Kidney capillary endothelial cell (primary cell): ENCODE measurements at regions not wholly inside any gene's neighbourhood (a gene's known extent, or its start where the extent isn't known, plus 50 kb on each side); places are given as distances from the start of the nearest gene placed in this dataset.
A peak's percentile ranks its signal among the peaks of the same experiment; 100 is the strongest.

Experiments
- DNase-seq: peaks from one replicate; pipeline ENCODE4 v3.0.0-alpha.2; 2018; ENCODE audit warnings: low spot score

GRCh38 chr11:44493930-44494329 lies 71.5 kb upstream of the CD82 start:
- DNase-seq, result no peak

DNA sequence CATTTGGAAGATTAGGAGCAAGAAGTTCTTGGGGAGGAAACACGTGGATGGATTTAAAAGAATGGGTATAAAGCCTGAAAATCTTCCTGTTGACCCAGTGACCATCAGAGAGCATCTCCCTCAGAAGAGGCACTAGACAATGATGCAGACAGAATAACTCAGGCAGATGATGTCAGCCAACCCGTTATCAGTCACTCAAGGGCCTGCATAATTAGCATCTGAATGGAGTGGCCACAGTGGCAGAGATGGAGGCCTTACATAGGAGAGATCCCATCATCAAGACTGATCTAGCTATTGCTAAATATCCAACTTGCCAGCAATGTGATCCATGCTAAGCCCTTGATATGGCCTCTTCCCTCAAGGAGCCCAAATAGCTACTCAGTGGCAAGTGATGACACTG lies 70.7 kb upstream of the CD82 start:
- DNase-seq, result no peak

DNA sequence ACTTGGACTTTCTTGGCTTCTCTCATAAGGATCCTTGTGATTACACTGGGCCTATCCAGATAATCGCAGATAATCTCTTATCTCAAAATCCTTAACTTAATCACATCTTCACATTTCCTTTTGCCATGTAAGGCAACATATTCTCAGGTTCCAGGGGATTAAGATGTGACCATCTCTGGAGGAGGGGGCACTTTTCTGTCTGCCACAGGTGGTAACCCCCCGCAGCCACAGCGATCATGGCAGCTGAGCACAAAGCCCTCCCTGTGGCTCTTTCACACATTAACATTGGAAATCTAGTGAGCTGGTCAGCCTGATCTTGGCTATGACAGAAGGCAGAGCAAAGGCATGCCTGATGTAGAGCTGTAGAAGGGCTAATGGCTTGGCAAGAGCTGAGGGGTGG lies 69.1 kb upstream of the CD82 start:
- no peak for DNase-seq

DNA sequence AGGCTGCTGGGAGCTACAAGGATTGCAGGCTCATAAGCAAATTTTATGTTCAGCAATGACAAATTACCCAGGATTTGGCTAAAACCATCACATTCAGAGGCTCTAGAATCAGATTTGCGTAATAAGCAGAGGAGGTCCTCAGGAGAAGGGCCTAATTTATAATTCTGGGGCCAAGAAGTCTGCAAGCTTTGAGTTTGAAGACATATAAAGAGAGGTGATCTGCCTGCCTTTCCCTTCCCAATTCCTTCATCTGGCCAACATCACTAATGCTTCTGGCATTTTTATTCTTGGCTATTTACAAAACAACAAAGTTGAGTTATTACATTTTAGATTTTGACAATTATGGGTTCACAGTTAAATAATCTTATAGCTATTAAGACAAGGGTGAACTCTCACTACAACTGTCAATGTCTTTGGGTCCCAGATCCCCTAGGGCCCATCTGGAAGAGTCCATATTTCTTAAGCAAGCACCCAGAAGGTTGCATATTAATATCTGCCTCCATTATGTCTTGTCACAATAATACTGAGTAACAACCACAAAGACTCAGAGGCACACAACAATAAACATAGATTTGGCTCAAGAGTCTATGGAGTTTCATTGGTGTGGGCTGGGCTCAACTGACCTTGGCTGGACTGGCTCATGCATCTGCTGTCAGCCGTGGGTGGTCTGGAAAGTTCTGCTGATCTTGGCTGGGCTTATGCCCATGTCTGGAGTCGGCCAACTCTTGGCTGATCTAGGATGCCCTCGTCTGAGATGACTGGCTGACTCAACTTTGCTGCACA lies 67.2 kb upstream of the CD82 start:
- no peak for DNase-seq

DNA sequence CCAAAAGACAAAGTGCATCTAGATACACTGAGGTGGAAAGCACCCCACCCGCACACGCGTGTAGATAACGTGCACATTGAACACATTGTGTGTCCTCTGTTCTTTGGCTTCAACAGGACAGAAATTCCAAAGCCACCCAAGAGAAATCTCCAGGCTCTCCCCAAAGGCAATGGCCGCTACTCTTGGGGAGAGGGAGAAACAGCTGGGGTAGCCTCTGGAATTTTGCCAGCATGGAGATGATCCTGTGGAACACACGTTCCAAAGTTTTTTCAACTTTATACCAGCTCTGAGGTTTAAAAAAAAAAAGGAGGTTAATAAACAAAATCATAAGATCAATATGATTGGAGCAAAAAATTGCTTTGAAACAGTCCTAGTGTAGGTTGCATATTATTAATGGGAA lies 63.0 kb upstream of the CD82 start:
- no peak for DNase-seq

- DNase-seq, result peak; percentile 6
These were observed 59.8 kb upstream of the CD82 start for GRCh38 chr11:44505581-44506054.

DNA sequence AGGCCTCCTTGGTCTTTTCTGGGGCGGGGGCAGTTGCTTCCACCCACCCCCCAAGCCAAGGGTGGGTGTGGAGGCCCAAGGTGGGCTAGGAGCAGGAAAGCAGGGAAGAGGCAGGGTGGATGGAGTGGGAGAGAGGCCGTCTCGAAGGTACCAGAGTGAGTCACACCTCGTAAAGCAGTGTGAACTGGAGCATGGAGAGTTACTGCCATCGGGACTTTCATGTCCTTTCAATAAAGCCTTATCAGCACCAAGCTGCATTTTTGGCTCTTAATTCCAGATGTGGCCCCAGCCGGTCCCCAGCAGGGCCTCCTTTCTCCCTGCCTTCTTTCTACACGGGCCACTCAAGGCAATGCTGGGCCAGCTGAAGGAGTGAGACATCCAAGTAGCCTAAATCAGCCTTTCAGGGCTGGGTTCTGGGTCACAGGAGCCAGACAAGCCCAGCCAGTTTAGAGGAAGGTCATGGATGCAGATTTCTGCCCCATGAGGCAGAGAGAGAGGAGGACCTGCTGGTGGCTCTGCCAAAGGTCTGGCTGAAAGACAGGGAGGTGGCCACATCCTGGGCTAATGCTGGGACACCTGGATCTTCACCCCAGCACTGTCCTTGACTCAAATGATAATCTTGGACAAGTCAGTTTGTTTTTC lies 59.0 kb upstream of the CD82 start:
- DNase-seq, result no peak

DNA sequence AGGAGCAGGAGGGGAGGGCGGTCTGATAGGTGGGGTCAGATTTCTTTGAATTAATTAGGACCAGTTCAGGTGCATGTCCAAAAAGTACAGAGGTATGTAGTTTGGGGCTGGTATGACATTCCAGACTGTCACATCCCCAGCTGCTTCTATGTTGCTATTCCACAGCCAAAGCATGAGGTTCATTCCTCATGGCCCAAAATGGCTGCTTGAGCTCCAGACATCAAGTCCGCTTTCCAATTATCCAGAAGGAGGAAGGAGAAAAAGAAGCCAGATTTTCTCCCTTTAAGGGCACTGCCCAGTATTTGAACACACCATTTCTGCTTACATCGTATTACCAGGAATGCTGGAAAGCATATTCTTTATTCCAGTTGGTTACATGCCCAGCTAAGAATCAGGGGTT lies 58.0 kb upstream of the CD82 start:
- DNase-seq, result no peak

GRCh38 chr11:44507896-44508445 lies 57.5 kb upstream of the CD82 start:
- DNase-seq, result no peak

GRCh38 chr11:44509296-44509695 lies 56.2 kb upstream of the CD82 start:
- DNase-seq, result no peak

- no peak for DNase-seq
These were observed 55.1 kb upstream of the CD82 start for GRCh38 chr11:44510372-44510771.

DNA sequence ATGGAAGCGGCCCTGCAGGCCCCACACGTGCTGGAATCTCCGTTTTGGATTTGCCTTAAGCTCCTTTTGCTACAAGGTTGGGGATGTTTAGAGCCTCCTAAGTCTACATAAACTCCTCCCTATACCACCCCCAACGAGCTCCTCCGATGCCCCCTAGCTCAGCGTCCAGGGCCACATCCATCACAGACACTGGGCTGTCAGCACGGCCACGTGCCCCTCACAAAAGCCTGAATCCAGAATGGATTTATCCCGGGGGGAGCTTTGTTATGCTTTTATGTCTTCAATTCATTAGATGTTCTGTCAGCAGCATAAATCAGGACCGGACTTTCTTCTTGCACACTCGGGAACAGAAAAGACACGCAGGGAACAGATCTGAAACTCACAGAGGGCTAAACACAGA lies 52.6 kb upstream of the CD82 start:
- DNase-seq, result no peak

DNA sequence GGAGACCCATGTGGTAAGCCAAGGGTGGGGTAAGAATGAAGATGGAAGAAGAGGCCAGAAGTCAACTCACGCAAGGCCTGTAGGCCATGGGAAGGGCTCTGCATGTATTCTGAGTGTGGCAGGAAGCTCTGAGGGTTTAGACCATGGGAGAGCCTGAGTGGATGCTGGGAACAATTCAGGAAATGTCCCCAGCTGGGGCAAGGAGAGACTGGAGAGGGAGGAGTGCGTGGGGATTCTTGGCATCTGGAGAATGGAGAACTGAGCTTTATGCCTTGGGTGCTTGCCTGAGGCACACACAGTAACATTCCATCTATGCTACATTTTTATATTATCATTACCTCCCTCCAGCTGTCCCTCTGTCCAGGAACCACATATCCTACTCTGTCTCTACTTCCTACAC lies 50.4 kb upstream of the CD82 start:
- no peak for DNase-seq
